Hepatocyte (in vitro differentiated cells): ENCODE measurements at regions not wholly inside any gene's neighbourhood (a gene's known extent, or its start where the extent isn't known, plus 50 kb on each side); places are given as distances from the start of the nearest gene placed in this dataset.
"Not testable (repeated sequence)": the region's sequence is repeated elsewhere in the genome, so short reads cannot be mapped to it uniquely, and the experiment has no call there.

Source experiments
- DNase-seq: peaks from one replicate; pipeline ENCODE4 v3.0.0-alpha.2; 2016; ENCODE audit warnings: low spot score
- H2AFZ ChIP-seq: fragments of 200-600 bp; sonication (generic); 2 replicates; pipeline ENCODE4 v1.6.0; 2016; ENCODE audit warnings: antibody characterized with exemption, mild to moderate bottlenecking
- H3K27ac ChIP-seq: fragments of 200-600 bp; sonication (generic); 2 replicates; pipeline ENCODE4 v1.5.1; 2016; ENCODE audit warnings: mild to moderate bottlenecking
- H3K27me3 ChIP-seq: fragments of 200-600 bp; sonication (generic); 2 replicates; pipeline ENCODE4 v1.6.1; 2016
- H3K36me3 ChIP-seq: fragments of 200-600 bp; sonication (generic); replicated peaks from 2 replicates; pipeline ENCODE4 v1.5.1; 2016; ENCODE audit warnings: low read depth; ENCODE audit not compliant: insufficient read depth
- H3K4me1 ChIP-seq: fragments of 200-600 bp; sonication (generic); 2 replicates; pipeline ENCODE4 v1.5.1; 2016; ENCODE audit warnings: mild to moderate bottlenecking, moderate library complexity; ENCODE audit not compliant: insufficient read depth
- H3K4me2 ChIP-seq: fragments of 200-600 bp; sonication (generic); 2 replicates; pipeline ENCODE4 v1.6.0; 2016
- H3K4me3 ChIP-seq: fragments of 200-600 bp; sonication (generic); 2 replicates; pipeline ENCODE4 v1.5.1; 2016; ENCODE audit warnings: mild to moderate bottlenecking
- H3K79me2 ChIP-seq: fragments of 200-600 bp; sonication (generic); 2 replicates; pipeline ENCODE4 v1.6.0; 2017; ENCODE audit warnings: mild to moderate bottlenecking
- H3K9me2 ChIP-seq: fragments of 200-600 bp; sonication (generic); replicated peaks from 2 replicates; pipeline ENCODE4 v1.6.0; 2017; ENCODE audit warnings: mild to moderate bottlenecking; ENCODE audit not compliant: insufficient read depth
- H3K9me3 ChIP-seq: fragments of 200-600 bp; sonication (generic); 2 replicates; pipeline ENCODE4 v1.5.1; 2016; ENCODE audit warnings: low read depth, mild to moderate bottlenecking
- H4K20me1 ChIP-seq: fragments of 200-600 bp; sonication (generic); 2 replicates; pipeline ENCODE4 v1.6.0; 2016; ENCODE audit warnings: mild to moderate bottlenecking; ENCODE audit not compliant: insufficient read depth, poor library complexity, severe bottlenecking
- EZH2 ChIP-seq: fragments of 200-600 bp; sonication (generic); IDR thresholded peaks from 2 replicates; pipeline ENCODE4 v1.6.1; 2016; ENCODE audit warnings: antibody characterized with exemption, mild to moderate bottlenecking, borderline replicate concordance
- EZH2phosphoT487 ChIP-seq: fragments of 200-600 bp; sonication (generic); IDR thresholded peaks from one replicate; pipeline ENCODE4 v1.6.1; 2018; ENCODE audit warnings: antibody characterized with exemption, mild to moderate bottlenecking, low read depth, moderate library complexity; ENCODE audit not compliant: unreplicated experiment, severe bottlenecking
- WGBS: methylation state at CpG from one replicate; pipeline ENCODE4 v1.1.6; 2016; ENCODE audit warnings: low lambda C conversion rate; ENCODE audit errors: missing lambda C conversion rate; 5-methylcytosine and 5-hydroxymethylcytosine counted together
- TF ChIP-seq, protein P1 (sequence below): fragments of 200-600 bp; sonication (generic); IDR thresholded peaks from 2 replicates; pipeline ENCODE4 v1.5.1; 2016; ENCODE audit warnings: antibody characterized with exemption, mild to moderate bottlenecking; ENCODE audit not compliant: poor library complexity

DNA sequence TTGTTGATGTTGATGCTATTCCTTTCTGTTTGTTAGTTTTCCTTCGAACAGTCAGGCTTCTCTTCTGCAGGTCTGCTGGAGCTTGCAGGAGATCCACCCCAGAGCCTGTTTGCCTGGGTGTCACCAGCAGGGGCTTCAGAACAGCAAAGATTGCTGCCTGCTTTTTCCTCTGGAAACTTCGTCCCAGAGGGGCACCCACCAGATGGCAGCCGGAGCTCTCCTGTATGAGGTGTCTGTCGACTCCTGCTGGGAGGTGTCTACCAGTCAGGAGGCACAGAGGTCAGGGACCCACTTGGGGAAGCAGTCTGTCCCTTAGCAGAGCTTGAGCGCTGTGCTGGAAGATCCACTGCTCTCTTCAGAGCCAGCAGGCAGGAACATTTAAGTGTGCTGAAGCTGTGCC lies 303.2 kb downstream of the ZIC1 start:
- H4K20me1 ChIP-seq, result no peaks in the 10 kb centered on the region
- TF ChIP-seq, protein P1, sequence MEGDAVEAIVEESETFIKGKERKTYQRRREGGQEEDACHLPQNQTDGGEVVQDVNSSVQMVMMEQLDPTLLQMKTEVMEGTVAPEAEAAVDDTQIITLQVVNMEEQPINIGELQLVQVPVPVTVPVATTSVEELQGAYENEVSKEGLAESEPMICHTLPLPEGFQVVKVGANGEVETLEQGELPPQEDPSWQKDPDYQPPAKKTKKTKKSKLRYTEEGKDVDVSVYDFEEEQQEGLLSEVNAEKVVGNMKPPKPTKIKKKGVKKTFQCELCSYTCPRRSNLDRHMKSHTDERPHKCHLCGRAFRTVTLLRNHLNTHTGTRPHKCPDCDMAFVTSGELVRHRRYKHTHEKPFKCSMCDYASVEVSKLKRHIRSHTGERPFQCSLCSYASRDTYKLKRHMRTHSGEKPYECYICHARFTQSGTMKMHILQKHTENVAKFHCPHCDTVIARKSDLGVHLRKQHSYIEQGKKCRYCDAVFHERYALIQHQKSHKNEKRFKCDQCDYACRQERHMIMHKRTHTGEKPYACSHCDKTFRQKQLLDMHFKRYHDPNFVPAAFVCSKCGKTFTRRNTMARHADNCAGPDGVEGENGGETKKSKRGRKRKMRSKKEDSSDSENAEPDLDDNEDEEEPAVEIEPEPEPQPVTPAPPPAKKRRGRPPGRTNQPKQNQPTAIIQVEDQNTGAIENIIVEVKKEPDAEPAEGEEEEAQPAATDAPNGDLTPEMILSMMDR, result no peak
- no peak for TF ChIP-seq EZH2phosphoT487
- no peak for TF ChIP-seq EZH2
- no peaks in the 10 kb centered on the region for H3K9me3 ChIP-seq
- no peaks in the 10 kb centered on the region for H3K27me3 ChIP-seq
- H2AFZ ChIP-seq, result no peak overlapping the region
- H3K36me3 ChIP-seq, result no peaks in the 10 kb centered on the region
- no peak overlapping the region for H3K27ac ChIP-seq
- DNase-seq, result no peak
- H3K9me2 ChIP-seq, result no peaks in the 10 kb centered on the region
- no peaks in the 10 kb centered on the region for H3K79me2 ChIP-seq
- no peak overlapping the region for H3K4me3 ChIP-seq
- H3K4me2 ChIP-seq, result no peak overlapping the region
- 88% methylated on average over 5 of the region's 5 CpGs for WGBS
- no peaks in the 10 kb centered on the region for H3K4me1 ChIP-seq

DNA sequence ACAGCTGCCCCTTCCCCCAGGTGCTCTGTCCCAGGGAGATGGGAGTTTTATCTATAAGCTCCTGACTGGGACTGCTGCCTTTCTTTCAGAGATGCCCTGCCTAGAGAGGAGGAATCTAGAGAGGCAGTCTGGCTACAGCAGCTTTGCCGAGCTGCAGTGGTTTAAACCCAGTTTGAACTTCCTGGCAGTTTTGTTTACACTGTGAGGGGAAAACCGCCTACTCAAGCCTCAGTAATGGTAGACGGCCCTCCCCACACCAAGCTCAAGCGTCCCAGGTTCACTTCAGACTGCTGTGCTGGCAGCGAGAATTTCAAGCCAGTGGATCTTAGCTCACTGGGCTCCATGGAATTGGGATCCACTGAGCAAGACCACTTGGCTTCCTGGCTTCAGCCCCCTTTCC lies 303.6 kb downstream of the ZIC1 start:
- not testable (repeated sequence) for H3K4me2 ChIP-seq, H3K27me3 ChIP-seq, H3K79me2 ChIP-seq, H3K9me3 ChIP-seq, H3K27ac ChIP-seq, H2AFZ ChIP-seq, H3K4me3 ChIP-seq, H4K20me1 ChIP-seq, DNase-seq, H3K9me2 ChIP-seq, H3K4me1 ChIP-seq, H3K36me3 ChIP-seq
- 68% methylated on average over 5 of the region's 5 CpGs for WGBS

DNA sequence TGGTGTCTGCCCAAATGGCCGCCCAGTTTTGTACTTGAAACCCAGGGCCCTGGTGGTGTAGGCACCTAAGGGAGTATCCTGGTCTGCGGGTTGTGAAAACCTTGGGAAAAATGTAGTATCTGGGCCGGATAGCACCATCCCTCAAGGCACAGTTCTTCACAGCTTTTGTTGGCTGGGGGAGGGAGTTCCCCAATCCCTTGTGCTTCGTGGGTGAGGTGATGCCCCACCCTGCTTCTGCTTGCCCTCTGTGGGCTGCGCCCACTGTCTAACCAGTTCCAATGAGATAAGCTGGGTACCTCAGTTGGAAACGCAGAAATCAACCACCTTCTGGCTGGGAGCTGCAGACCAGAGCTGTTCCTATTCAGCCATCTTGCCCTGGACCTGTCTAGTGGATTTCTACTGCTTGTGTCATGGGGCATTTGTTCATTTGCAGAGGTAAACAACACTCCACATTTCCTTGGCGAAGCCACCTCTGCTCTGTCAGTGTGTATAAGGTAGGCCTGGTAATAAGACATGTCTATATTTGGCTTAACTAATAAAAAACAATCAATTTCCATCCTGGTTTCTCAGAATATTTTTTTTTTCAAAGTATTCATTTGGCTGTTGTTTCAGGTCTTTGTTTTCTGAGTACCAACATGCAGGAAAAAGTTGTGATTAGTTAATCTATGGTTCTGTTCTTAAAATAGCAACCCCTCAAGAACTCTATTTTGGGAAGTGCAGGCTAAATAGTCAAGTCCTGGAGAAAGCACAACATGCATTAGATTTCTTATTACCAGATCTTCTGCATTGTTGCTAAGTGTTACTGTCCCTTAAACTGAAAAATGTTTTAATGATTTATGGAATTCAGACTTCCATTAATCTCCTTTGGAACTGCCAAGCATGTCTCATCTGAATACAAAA lies 304.3 kb downstream of the ZIC1 start:
- WGBS, result 88% methylated on average over 7 of the region's 7 CpGs
- H3K27ac ChIP-seq, result no peak overlapping the region
- DNase-seq, result no peak
- H2AFZ ChIP-seq, result no peak overlapping the region
- no peaks in the 10 kb centered on the region for H3K36me3 ChIP-seq
- no peak overlapping the region for H3K4me2 ChIP-seq
- no peaks in the 10 kb centered on the region for H3K27me3 ChIP-seq
- no peaks in the 10 kb centered on the region for H3K9me2 ChIP-seq
- H3K4me3 ChIP-seq, result no peak overlapping the region
- no peaks in the 10 kb centered on the region for H3K4me1 ChIP-seq
- H4K20me1 ChIP-seq, result no peaks in the 10 kb centered on the region
- TF ChIP-seq, protein P1, result no peak
- TF ChIP-seq EZH2phosphoT487 (no peak), EZH2 (no peak)
- no peaks in the 10 kb centered on the region for H3K79me2 ChIP-seq
- no peaks in the 10 kb centered on the region for H3K9me3 ChIP-seq

DNA sequence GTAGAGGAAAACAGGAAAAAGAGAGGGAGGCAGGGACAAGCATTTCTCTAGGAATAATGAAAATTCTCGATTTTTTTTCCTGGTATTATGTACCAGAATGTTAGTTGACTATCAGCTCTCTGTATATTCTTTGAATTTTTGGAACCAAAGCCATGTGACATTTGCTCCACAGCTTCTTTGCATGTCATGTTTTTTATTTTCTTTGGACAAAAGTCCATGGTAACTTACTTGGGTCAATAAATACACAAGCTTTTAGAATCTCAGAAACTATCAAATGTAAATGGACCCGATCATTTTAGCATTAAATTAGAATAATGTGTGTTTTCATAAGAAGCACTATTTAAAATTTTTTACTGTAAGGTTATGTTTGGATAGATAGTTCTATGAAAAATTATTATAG lies 320.5 kb downstream of the ZIC1 start:
- no peaks in the 10 kb centered on the region for H3K9me3 ChIP-seq
- H3K36me3 ChIP-seq, result no peaks in the 10 kb centered on the region
- no peaks in the 10 kb centered on the region for H4K20me1 ChIP-seq
- 80% methylated on average over 2 of the region's 2 CpGs for WGBS
- H3K27me3 ChIP-seq, result no peaks in the 10 kb centered on the region
- no peaks in the 10 kb centered on the region for H3K9me2 ChIP-seq
- H3K4me2 ChIP-seq, result no peak overlapping the region
- H3K4me1 ChIP-seq, result no peaks in the 10 kb centered on the region
- DNase-seq, result no peak
- no peak overlapping the region for H3K4me3 ChIP-seq
- H3K79me2 ChIP-seq, result no peaks in the 10 kb centered on the region
- TF ChIP-seq EZH2phosphoT487 (no peak), EZH2 (no peak)
- TF ChIP-seq, protein P1, result no peak
- no peak overlapping the region for H3K27ac ChIP-seq
- no peak overlapping the region for H2AFZ ChIP-seq
